SK-N-SH (cell line): ENCODE measurements at regions not wholly inside any gene's neighbourhood (a gene's known extent, or its start where the extent isn't known, plus 50 kb on each side); places are given as distances from the start of the nearest gene placed in this dataset.

Source experiments
- CTCF ChIA-PET: fragments of 300-600, 350-600 bp; formaldehyde crosslinking; extraction: SDS; loops from one replicate; lab custom pipeline; 2021; lab: Yijun Ruan, JAX
- POLR2A ChIA-PET: fragments of 350-600 bp; sonication (Branson Sonifier 250); formaldehyde crosslinking; extraction: SDS; loops from one replicate; lab custom pipeline; 2020; ENCODE audit warnings: antibody characterized with exemption, inconsistent platforms; lab: Yijun Ruan, JAX
- DNase-seq: peaks from one replicate; pipeline ENCODE4 v3.0.0; 2012
- H2AFZ ChIP-seq: fragments of 200-600 bp; sonication (generic); 2 replicates; pipeline ENCODE4 v1.8.1; 2016; ENCODE audit warnings: antibody characterized with exemption, mild to moderate bottlenecking, low read depth
- H3F3A ChIP-seq: fragments of 200-600 bp; sonication (generic); replicated peaks from 2 replicates; pipeline ENCODE3; 2016; ENCODE audit warnings: antibody characterized with exemption, mild to moderate bottlenecking; ENCODE audit not compliant: insufficient read depth
- H3K27ac ChIP-seq, 2 experiments: fragments of 200-500 bp in 1 of 2; fragments of 200-600 bp in 1 of 2; sonication (Bioruptor generic) in 1 of 2; sonication (generic), shearing (Covaris generic) in 1 of 2; 2 replicates each; pipeline versions ENCODE4 v1.5.1 to v1.6.1; 2014 to 2016; ENCODE audit warnings: low read depth in 2 of 2, inconsistent platforms in 1 of 2, low read length in 1 of 2, mild to moderate bottlenecking in 1 of 2, mixed read lengths in 1 of 2
- H3K27me3 ChIP-seq: fragments of 200-600 bp; sonication (generic), shearing (Covaris generic); 2 replicates; pipeline ENCODE4 v1.6.1; 2016; ENCODE audit warnings: mixed run types; ENCODE audit not compliant: insufficient read depth
- H3K36me3 ChIP-seq, 2 experiments: fragments of 200-500 bp in 1 of 2; fragments of 200-600 bp in 1 of 2; sonication (Bioruptor generic) in 1 of 2; sonication (generic) in 1 of 2; replicated peaks in 1 of 2; 2 replicates each; pipeline versions ENCODE3 to v1.5.1; 2014 to 2016; ENCODE audit warnings: low read length in 1 of 2, mild to moderate bottlenecking in 1 of 2; ENCODE audit not compliant: insufficient read depth in 2 of 2, control insufficient read depth in 1 of 2
- H3K4me1 ChIP-seq, 2 experiments: fragments of 200-500 bp in 1 of 2; fragments of 200-600 bp in 1 of 2; sonication (Bioruptor generic) in 1 of 2; sonication (generic), shearing (Covaris generic) in 1 of 2; 2 replicates each; pipeline versions ENCODE4 v1.5.1 to v1.6.1; 2014 to 2016; ENCODE audit warnings: low read depth in 1 of 2, low read length in 1 of 2, mixed run types in 1 of 2; ENCODE audit not compliant: insufficient read depth in 2 of 2, control insufficient read depth in 1 of 2
- H3K4me2 ChIP-seq: fragments of 200-600 bp; sonication (generic), shearing (Covaris generic); 2 replicates; pipeline ENCODE4 v1.6.1; 2017; ENCODE audit warnings: mixed run types
- H3K4me3 ChIP-seq, 2 experiments: fragments of 200-500 bp in 1 of 2; fragments of 200-600 bp in 1 of 2; sonication (Bioruptor generic) in 1 of 2; sonication (generic), shearing (Covaris generic) in 1 of 2; 2 replicates each; pipeline versions ENCODE4 v1.5.1 to v1.8.1; 2014 to 2016; ENCODE audit warnings: low read depth in 2 of 2, inconsistent platforms in 1 of 2, low read length in 1 of 2, mild to moderate bottlenecking in 1 of 2, mixed read lengths in 1 of 2, moderate library complexity in 1 of 2
- H3K79me2 ChIP-seq: fragments of 200-600 bp; sonication (generic); 2 replicates; pipeline ENCODE4 v1.8.1; 2017; ENCODE audit warnings: mild to moderate bottlenecking; ENCODE audit not compliant: insufficient read depth
- H3K9ac ChIP-seq: fragments of 200-600 bp; sonication (generic); 2 replicates; pipeline ENCODE4 v1.6.1; 2017; ENCODE audit warnings: mixed run types
- H3K9me2 ChIP-seq: fragments of 200-600 bp; sonication (generic); 2 replicates; pipeline ENCODE4 v1.6.1; 2017; ENCODE audit warnings: mixed run types
- H3K9me3 ChIP-seq: fragments of 200-600 bp; sonication (generic); 2 replicates; pipeline ENCODE4 v1.6.1; 2017; ENCODE audit warnings: mixed run types, mild to moderate bottlenecking, moderate library complexity
- H4K20me1 ChIP-seq: fragments of 200-600 bp; sonication (generic); 2 replicates; pipeline ENCODE4 v1.6.1; 2017; ENCODE audit warnings: mild to moderate bottlenecking, mixed run types; ENCODE audit not compliant: insufficient read depth
- CHD2 ChIP-seq: fragments of 150-350 bp; IDR thresholded peaks from 2 replicates; pipeline ENCODE4 v1.6.1; 2018; ENCODE audit warnings: low read length; ENCODE audit not compliant: partially characterized antibody
- ELF1 ChIP-seq: IDR thresholded peaks from 2 replicates; pipeline ENCODE4 v1.4.0; 2012
- EP300 ChIP-seq, 2 experiments: IDR thresholded peaks; 2 replicates each; pipeline versions ENCODE4 v1.4.0 to v1.6.1; 2012; ENCODE audit warnings: borderline replicate concordance in 1 of 2, low read depth in 1 of 2, low read length in 1 of 2
- EZH2phosphoT487 ChIP-seq: fragments of 200-600 bp; sonication (generic); IDR thresholded peaks from 2 replicates; pipeline ENCODE4 v1.6.1; 2017; ENCODE audit warnings: low read depth, mixed run types, mild to moderate bottlenecking, antibody characterized with exemption, moderate library complexity, borderline replicate concordance
- FOSL2 ChIP-seq: IDR thresholded peaks from 2 replicates; pipeline ENCODE4 v1.4.0; 2012; ENCODE audit warnings: low read depth, mild to moderate bottlenecking, moderate library complexity, borderline replicate concordance
- FOXM1 ChIP-seq: IDR thresholded peaks from 2 replicates; pipeline ENCODE4 v1.4.0; 2012; ENCODE audit warnings: low read depth, mild to moderate bottlenecking
- GATA2 ChIP-seq: sonication (generic); formaldehyde crosslinking; IDR thresholded peaks from 2 replicates; pipeline ENCODE4 v1.5.0; 2020; ENCODE audit warnings: mild to moderate bottlenecking, missing genetic modification reagents
- JUND ChIP-seq: IDR thresholded peaks from 2 replicates; pipeline ENCODE4 v1.4.0; 2012
- NRF1 ChIP-seq: IDR thresholded peaks from 2 replicates; pipeline ENCODE4 v1.6.1; 2012; ENCODE audit warnings: low read depth, mild to moderate bottlenecking, low read length
- RAD21 ChIP-seq: IDR thresholded peaks from 2 replicates; pipeline ENCODE4 v1.6.1; 2012; ENCODE audit warnings: mild to moderate bottlenecking, low read length
- SMC3 ChIP-seq: IDR thresholded peaks from 2 replicates; pipeline ENCODE4 v1.6.1; 2012; ENCODE audit warnings: low read depth, low read length, improper control_type of control experiment
- TEAD4 ChIP-seq: IDR thresholded peaks from 2 replicates; pipeline ENCODE4 v1.4.0; 2012; ENCODE audit warnings: mild to moderate bottlenecking, borderline replicate concordance; ENCODE audit not compliant: insufficient read depth
- WGBS: methylation state at CpG from one replicate; pipeline ENCODE4 v1.1.6; 2017; ENCODE audit warnings: low lambda C conversion rate; 5-methylcytosine and 5-hydroxymethylcytosine counted together
- TF ChIP-seq, protein P1 (sequence below): IDR thresholded peaks from 2 replicates; pipeline ENCODE4 v1.6.1; 2012; ENCODE audit warnings: mild to moderate bottlenecking, low read depth, low read length, moderate library complexity

DNA sequence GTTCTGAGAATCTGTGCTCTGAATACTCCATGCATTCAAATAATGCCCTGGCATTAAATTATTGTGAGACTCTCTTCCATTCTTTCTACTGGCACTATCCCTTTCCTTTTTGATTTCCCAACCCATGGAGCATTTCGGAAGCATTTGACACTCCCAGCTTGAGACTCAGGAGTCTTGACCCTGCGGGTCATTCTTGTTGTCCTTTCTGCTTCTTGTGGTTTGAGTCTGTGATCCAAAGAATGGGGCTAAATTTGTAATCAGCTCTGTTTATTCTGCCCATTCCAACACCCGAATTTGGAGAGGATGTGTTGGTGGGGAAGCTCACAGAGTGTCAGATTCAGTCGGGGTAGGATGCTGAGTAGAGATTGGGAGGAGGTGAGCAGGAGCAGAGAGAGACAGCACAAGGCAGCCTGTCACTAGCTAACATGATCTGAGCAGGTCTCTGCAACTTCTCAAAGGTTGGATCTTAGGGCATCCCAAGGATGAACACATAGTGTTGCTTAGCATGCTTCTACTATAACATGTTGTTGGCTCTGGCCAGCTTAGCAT is 80.4 kb upstream of the BMPER start (continued):
- TF ChIP-seq, protein P1, sequence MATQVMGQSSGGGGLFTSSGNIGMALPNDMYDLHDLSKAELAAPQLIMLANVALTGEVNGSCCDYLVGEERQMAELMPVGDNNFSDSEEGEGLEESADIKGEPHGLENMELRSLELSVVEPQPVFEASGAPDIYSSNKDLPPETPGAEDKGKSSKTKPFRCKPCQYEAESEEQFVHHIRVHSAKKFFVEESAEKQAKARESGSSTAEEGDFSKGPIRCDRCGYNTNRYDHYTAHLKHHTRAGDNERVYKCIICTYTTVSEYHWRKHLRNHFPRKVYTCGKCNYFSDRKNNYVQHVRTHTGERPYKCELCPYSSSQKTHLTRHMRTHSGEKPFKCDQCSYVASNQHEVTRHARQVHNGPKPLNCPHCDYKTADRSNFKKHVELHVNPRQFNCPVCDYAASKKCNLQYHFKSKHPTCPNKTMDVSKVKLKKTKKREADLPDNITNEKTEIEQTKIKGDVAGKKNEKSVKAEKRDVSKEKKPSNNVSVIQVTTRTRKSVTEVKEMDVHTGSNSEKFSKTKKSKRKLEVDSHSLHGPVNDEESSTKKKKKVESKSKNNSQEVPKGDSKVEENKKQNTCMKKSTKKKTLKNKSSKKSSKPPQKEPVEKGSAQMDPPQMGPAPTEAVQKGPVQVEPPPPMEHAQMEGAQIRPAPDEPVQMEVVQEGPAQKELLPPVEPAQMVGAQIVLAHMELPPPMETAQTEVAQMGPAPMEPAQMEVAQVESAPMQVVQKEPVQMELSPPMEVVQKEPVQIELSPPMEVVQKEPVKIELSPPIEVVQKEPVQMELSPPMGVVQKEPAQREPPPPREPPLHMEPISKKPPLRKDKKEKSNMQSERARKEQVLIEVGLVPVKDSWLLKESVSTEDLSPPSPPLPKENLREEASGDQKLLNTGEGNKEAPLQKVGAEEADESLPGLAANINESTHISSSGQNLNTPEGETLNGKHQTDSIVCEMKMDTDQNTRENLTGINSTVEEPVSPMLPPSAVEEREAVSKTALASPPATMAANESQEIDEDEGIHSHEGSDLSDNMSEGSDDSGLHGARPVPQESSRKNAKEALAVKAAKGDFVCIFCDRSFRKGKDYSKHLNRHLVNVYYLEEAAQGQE = no peak
- no peak for TF ChIP-seq EP300 (IDR thresholded peaks at IDR 0.05; ENCODE audit: borderline replicate concordance in 1 of 2, low read depth in 1 of 2, low read length in 1 of 2)

DNA sequence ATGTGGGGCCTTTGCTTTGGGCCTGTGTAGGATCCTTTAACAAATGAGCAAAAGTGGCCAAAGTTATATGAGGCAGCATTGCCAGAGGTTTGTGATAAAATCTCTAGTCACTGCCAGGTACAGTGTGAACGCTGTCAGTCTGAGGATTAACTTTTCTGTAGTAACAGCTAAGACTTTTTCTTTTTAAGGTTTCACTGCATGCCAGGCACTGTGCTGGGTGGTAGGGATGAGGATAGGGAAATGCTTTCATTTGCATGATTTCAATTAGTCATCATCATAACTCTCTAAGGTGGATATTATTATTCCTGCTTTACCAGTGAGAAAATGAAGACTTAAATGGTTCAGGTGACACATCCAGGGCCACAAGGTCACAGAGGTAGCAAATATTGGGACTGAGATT is 79.7 kb upstream of the BMPER start:
- no peaks in the 10 kb centered on the region for H4K20me1 ChIP-seq
- H3K36me3 ChIP-seq = no peaks in the 10 kb centered on the region
- 57% methylated on average over 1 of the region's 1 CpG for WGBS
- CTCF ChIA-PET = interaction anchor here (1.0 to 3.2 kb wide), 2 partner anchors 15 to 18 kb away, joined by 3 to 13 read pairs; no protein-coding TSS in a partner anchor
- H3K9me2 ChIP-seq = no peaks in the 10 kb centered on the region
- no peak overlapping the region for H2AFZ ChIP-seq
- POLR2A ChIA-PET = no interaction called here
- no peaks in the 10 kb centered on the region for H3F3A ChIP-seq
- no peak overlapping the region for H3K9ac ChIP-seq
- H3K9me3 ChIP-seq = no peaks in the 10 kb centered on the region
- no peaks in the 10 kb centered on the region for H3K79me2 ChIP-seq
- no peak overlapping the region for H3K27ac ChIP-seq
- H3K4me3 ChIP-seq = no peak overlapping the region
- H3K4me1 ChIP-seq = no peaks in the 10 kb centered on the region
- no peak for DNase-seq
- H3K4me2 ChIP-seq = no peak overlapping the region
- TF ChIP-seq RAD21 = no peak
- TF ChIP-seq FOSL2 = no peak
- no peak for TF ChIP-seq NRF1
- TF ChIP-seq JUND = no peak
- TF ChIP-seq GATA2 (CRISPR knock-in tag) = no peak
- no peak for TF ChIP-seq FOXM1
- no peak for TF ChIP-seq CHD2
- H3K27me3 ChIP-seq = no peaks in the 10 kb centered on the region

GRCh38 chr7:33829536-33829935 is 75.8 kb upstream of the BMPER start:
- Histone ChIP-seq H3K4me3 (no peak overlapping the region), H3K9ac (no peak overlapping the region), H3K27me3 (no peaks in the 10 kb centered on the region), H3K27ac (no peak overlapping the region), H3K9me2 (no peaks in the 10 kb centered on the region), H3K36me3 (no peaks in the 10 kb centered on the region), H2AFZ (no peak overlapping the region), H3F3A (no peaks in the 10 kb centered on the region), H3K79me2 (no peaks in the 10 kb centered on the region), H3K4me2 (no peak overlapping the region), H3K4me1 (peaks cover 3 to 5% of the 10 kb centered on the region in 2 experiments; a peak in 2 of 4 replicates), H4K20me1 (no peaks in the 10 kb centered on the region), H3K9me3 (no peaks in the 10 kb centered on the region)
- WGBS = 75% methylated on average over 4 of the region's 4 CpGs
- POLR2A ChIA-PET = no interaction called here
- TF ChIP-seq, protein P1 = no peak
- TF ChIP-seq ELF1 (no peak), EZH2phosphoT487 (no peak), EP300 (IDR thresholded peaks at IDR 0.05; ENCODE audit: borderline replicate concordance in 1 of 2, low read depth in 1 of 2, low read length in 1 of 2) (no peak), TEAD4 (no peak), SMC3 (no peak), JUND (no peak)
- no peak for DNase-seq
- CTCF ChIA-PET = interaction anchor here (0.8 kb wide), 1 partner anchor 104 kb away, joined by 3 read pairs; no protein-coding TSS in a partner anchor
